H1 (cell line): ENCODE measurements at regions not wholly inside any gene's neighbourhood (a gene's known extent, or its start where the extent isn't known, plus 50 kb on each side); places are given as distances from the start of the nearest gene placed in this dataset.
A peak's percentile ranks its signal among the peaks of the same experiment; 100 is the strongest.

Experiments
- CTCF ChIA-PET: fragments of 300-600 bp; sonication (Branson Sonifier 250); formaldehyde crosslinking; loops from one replicate; lab custom pipeline; 2021; ENCODE audit not compliant: partially characterized antibody; lab: Charles Lee
- POLR2A ChIA-PET: fragments of 300-600 bp; sonication (Branson Sonifier 250); formaldehyde crosslinking; loops from one replicate; lab custom pipeline; 2021; ENCODE audit warnings: inconsistent platforms; ENCODE audit not compliant: partially characterized antibody; lab: Charles Lee
- DNase-seq, 2 experiments: peaks; one replicate each; pipeline versions ENCODE4 v3.0.0 to v3.0.0-alpha.2; 2010 to 2022; ENCODE audit warnings: low spot score in 2 of 2, low read depth in 1 of 2, mixed read lengths in 1 of 2
- FAIRE-seq: peaks from 2 replicates; lab custom pipeline; 2011; peaks lifted over from hg19 to GRCh38; lab: Jason Lieb, UNC
- H2AFZ ChIP-seq: 2 replicates; pipeline ENCODE4 v1.8.1; 2012; ENCODE audit warnings: low read length, inconsistent platforms
- H2AK5ac ChIP-seq: 2 replicates; pipeline ENCODE4 v1.6.1; 2013; ENCODE audit warnings: low read depth, low read length
- H2BK120ac ChIP-seq: replicated peaks from 2 replicates; pipeline ENCODE3; 2013; ENCODE audit warnings: low read depth, low read length, inconsistent platforms
- H2BK12ac ChIP-seq: 2 replicates; pipeline ENCODE4 v1.6.1; 2013; ENCODE audit warnings: low read depth, low read length
- H2BK15ac ChIP-seq: 2 replicates; pipeline ENCODE4 v1.6.1; 2013; ENCODE audit warnings: low read length
- H2BK20ac ChIP-seq: 2 replicates; pipeline ENCODE4 v1.6.1; 2013; ENCODE audit warnings: low read length
- H2BK5ac ChIP-seq: 2 replicates; pipeline ENCODE4 v1.6.1; 2013; ENCODE audit warnings: low read depth, low read length
- H3K14ac ChIP-seq: 2 replicates; pipeline ENCODE4 v1.6.1; 2013; ENCODE audit warnings: inconsistent platforms; ENCODE audit not compliant: insufficient read length
- H3K18ac ChIP-seq: 2 replicates; pipeline ENCODE4 v1.6.1; 2013; ENCODE audit warnings: low read length; ENCODE audit errors: extremely low read depth
- H3K23ac ChIP-seq: 2 replicates; pipeline ENCODE4 v1.6.1; 2013; ENCODE audit warnings: inconsistent platforms; ENCODE audit not compliant: insufficient read length
- H3K23me2 ChIP-seq: 2 replicates; pipeline ENCODE4 v1.6.1; 2013; ENCODE audit warnings: low read depth, low read length
- H3K27ac ChIP-seq: 2 replicates; pipeline ENCODE4 v1.6.1; 2011; ENCODE audit warnings: low read depth, low read length, inconsistent platforms
- H3K27me3 ChIP-seq, 4 experiments: replicated peaks in 1 of 4; 1 replicate in 1 of 4; 2 replicates in 3 of 4; pipeline versions ENCODE4 v1.6.1 to v1.8.1; 2011 to 2013; ENCODE audit warnings: low read length in 3 of 4, mild to moderate bottlenecking in 3 of 4, inconsistent platforms in 2 of 4, mixed read lengths in 2 of 4, moderate library complexity in 1 of 4; ENCODE audit not compliant: control insufficient read depth in 3 of 4, insufficient read depth in 3 of 4; ENCODE audit errors: extremely low read depth in 1 of 4
- H3K36me3 ChIP-seq, 4 experiments: 2 replicates each; pipeline versions ENCODE4 v1.6.1 to v1.8.1; 2011 to 2013; ENCODE audit warnings: mild to moderate bottlenecking in 4 of 4, low read length in 3 of 4, moderate library complexity in 2 of 4, control low read depth in 1 of 4, inconsistent platforms in 1 of 4; ENCODE audit not compliant: insufficient read depth in 4 of 4, control insufficient read depth in 2 of 4
- H3K4ac ChIP-seq: replicated peaks from 2 replicates; pipeline ENCODE3; 2013; ENCODE audit warnings: low read length, low read depth, mixed read lengths, inconsistent platforms; ENCODE audit not compliant: insufficient read length
- H3K4me1 ChIP-seq, 4 experiments: replicated peaks in 1 of 4; 1 replicate in 1 of 4; 2 replicates in 3 of 4; pipeline versions ENCODE4 v1.6.1 to v1.8.1; 2011 to 2013; ENCODE audit warnings: low read length in 3 of 4, inconsistent platforms in 2 of 4, mixed read lengths in 1 of 4; ENCODE audit not compliant: insufficient read depth in 4 of 4, control insufficient read depth in 3 of 4
- H3K4me2 ChIP-seq, 2 experiments: 2 replicates each; pipeline versions ENCODE4 v1.6.1 to v1.8.1; 2011 to 2013; ENCODE audit warnings: low read depth in 2 of 2, low read length in 2 of 2, control low read depth in 1 of 2, inconsistent platforms in 1 of 2, mild to moderate bottlenecking in 1 of 2; ENCODE audit not compliant: insufficient read depth in 1 of 2
- H3K4me3 ChIP-seq, 4 experiments: fragments of 200-600, 300-600 bp in 1 of 4; sonication (generic), shearing (Covaris generic), sonication (Bioruptor Twin) in 1 of 4; 2 replicates each; pipeline versions ENCODE4 v1.5.1 to v1.8.1; 2011 to 2016; ENCODE audit warnings: low read length in 4 of 4, low read depth in 3 of 4, control low read depth in 2 of 4, inconsistent platforms in 2 of 4, mild to moderate bottlenecking in 2 of 4, mixed read lengths in 1 of 4, moderate library complexity in 1 of 4; ENCODE audit not compliant: insufficient read depth in 2 of 4; ENCODE audit errors: extremely low read depth in 1 of 4
- H3K56ac ChIP-seq: replicated peaks from 2 replicates; pipeline ENCODE3; 2013; ENCODE audit warnings: low read depth, mild to moderate bottlenecking, mixed read lengths, low read length, inconsistent platforms; ENCODE audit not compliant: insufficient read length
- H3K79me1 ChIP-seq: 2 replicates; pipeline ENCODE4 v1.6.1; 2013; ENCODE audit warnings: low read depth, low read length, control low read depth
- H3K79me2 ChIP-seq, 2 experiments: 2 replicates each; pipeline versions ENCODE4 v1.6.1 to v1.8.1; 2012 to 2013; ENCODE audit warnings: low read length in 2 of 2, mild to moderate bottlenecking in 2 of 2, inconsistent platforms in 1 of 2; ENCODE audit not compliant: insufficient read depth in 2 of 2, control insufficient read depth in 1 of 2
- H3K9ac ChIP-seq, 4 experiments: replicated peaks in 1 of 4; 1 replicate in 1 of 4; 2 replicates in 3 of 4; pipeline versions ENCODE4 v1.6.1 to v1.8.1; 2011 to 2013; ENCODE audit warnings: low read depth in 3 of 4, low read length in 3 of 4, control low read depth in 2 of 4, mild to moderate bottlenecking in 2 of 4, moderate library complexity in 2 of 4, inconsistent platforms in 1 of 4; ENCODE audit errors: extremely low read depth in 1 of 4
- H3K9me3 ChIP-seq, 2 experiments: 2 replicates each; pipeline versions ENCODE4 v1.6.1 to v1.8.1; 2012 to 2013; ENCODE audit warnings: mild to moderate bottlenecking in 2 of 2, moderate library complexity in 2 of 2, control low read depth in 1 of 2, inconsistent platforms in 1 of 2, low read depth in 1 of 2, low read length in 1 of 2, mixed read lengths in 1 of 2; ENCODE audit not compliant: insufficient read depth in 2 of 2
- H4K20me1 ChIP-seq, 2 experiments: replicated peaks in 1 of 2; 2 replicates each; pipeline versions ENCODE3 to v1.8.1; 2011 to 2013; ENCODE audit warnings: inconsistent platforms in 2 of 2, low read length in 2 of 2, mild to moderate bottlenecking in 1 of 2; ENCODE audit not compliant: insufficient read depth in 2 of 2, control insufficient read depth in 1 of 2
- H4K5ac ChIP-seq: 2 replicates; pipeline ENCODE4 v1.6.1; 2013; ENCODE audit warnings: low read length, low read depth, mixed read lengths, inconsistent platforms; ENCODE audit not compliant: insufficient read length
- H4K8ac ChIP-seq: 2 replicates; pipeline ENCODE4 v1.8.0; 2013; ENCODE audit warnings: mild to moderate bottlenecking, moderate library complexity, low read length, inconsistent platforms; ENCODE audit not compliant: insufficient read depth; ENCODE audit errors: extremely low read depth
- H4K91ac ChIP-seq: replicated peaks from 2 replicates; pipeline ENCODE3; 2013; ENCODE audit warnings: low read length, mixed read lengths, inconsistent platforms; ENCODE audit not compliant: insufficient read length
- BACH1 ChIP-seq: IDR thresholded peaks from 2 replicates; pipeline ENCODE4 v1.6.1; 2012; ENCODE audit warnings: low read length, improper control_type of control experiment
- CBX8 ChIP-seq: fragments of 300-800, 300-1000 bp; sonication (generic); IDR thresholded peaks from 2 replicates; pipeline ENCODE4 v1.7.1; 2016; ENCODE audit warnings: low read depth, low read length, borderline replicate concordance
- EGR1 ChIP-seq: IDR thresholded peaks from 2 replicates; pipeline ENCODE4 v1.6.1; 2011; ENCODE audit warnings: low read depth, low read length, borderline replicate concordance
- SAP30 ChIP-seq: fragments of 300-600 bp; sonication (generic); IDR thresholded peaks from 2 replicates; pipeline ENCODE4 v1.7.1; 2012; ENCODE audit warnings: low read length, moderate library complexity, mild to moderate bottlenecking, inconsistent platforms; ENCODE audit not compliant: insufficient read depth, insufficient replicate concordance
- SIN3A ChIP-seq, 2 experiments: IDR thresholded peaks in 1 of 2; conservative IDR thresholded peaks in 1 of 2; 2 replicates each; pipeline ENCODE4 v1.6.1; 2011 to 2012; ENCODE audit warnings: low read length in 2 of 2, improper control_type of control experiment in 1 of 2, low read depth in 1 of 2, mild to moderate bottlenecking in 1 of 2
- TEAD4 ChIP-seq: IDR thresholded peaks from 2 replicates; pipeline ENCODE4 v1.6.1; 2012; ENCODE audit warnings: low read depth, low read length, inconsistent platforms, mixed read lengths
- WGBS, 2 experiments: shearing (Covaris generic) in 1 of 2; methylation state at CpG; one replicate each; pipeline versions ENCODE4 v1.1.6 to v1.1.7; 2013 to 2015; ENCODE audit warnings: low lambda C conversion rate in 2 of 2, mixed read lengths in 2 of 2, inconsistent platforms in 1 of 2, low coverage in 1 of 2, missing lambda C conversion rate in 1 of 2; ENCODE audit not compliant: insufficient replicate concordance in 2 of 2, insufficient coverage in 1 of 2, insufficient read length in 1 of 2; ENCODE audit errors: extremely low coverage in 1 of 2, missing lambda C conversion rate in 1 of 2; 5-methylcytosine and 5-hydroxymethylcytosine counted together

- Histone ChIP-seq H2BK120ac (no peak overlapping the region), H3K56ac (no peak overlapping the region), H3K14ac (no peak overlapping the region), H3K4ac (no peak overlapping the region), H3K23me2 (no peaks in the 10 kb centered on the region; the same call in 1 of the 2 replicates), H3K18ac (no peak overlapping the region), H3K9me3 (no peaks in the 10 kb centered on the region), H3K4me2 (no peak overlapping the region), H4K91ac (no peak overlapping the region), H3K36me3 (no peaks in the 10 kb centered on the region), H3K79me1 (no peaks in the 10 kb centered on the region), H2AFZ (peak overlapping the region; percentile 70; the same call in 1 of the 2 replicates), H3K27me3 (no peaks in the 10 kb centered on the region), H4K5ac (no peak overlapping the region), H3K9ac (no peak overlapping the region), H2AK5ac (no peak overlapping the region), H3K27ac (no peak overlapping the region), H4K8ac (no peak overlapping the region), H4K20me1 (no peaks in the 10 kb centered on the region), H3K79me2 (no peaks in the 10 kb centered on the region), H3K23ac (no peak overlapping the region), H2BK15ac (no peak overlapping the region), H3K4me3 (no peak overlapping the region), H2BK5ac (no peak overlapping the region), H2BK12ac (no peak overlapping the region), H3K4me1 (no peaks in the 10 kb centered on the region), H2BK20ac (no peak overlapping the region)
- DNase-seq (no peak), FAIRE-seq (no peak)
- 74% methylated on average over 2 of the region's 2 CpGs; no CpG with 5 or more reads in 1 of the 2 experiments for WGBS, 2 experiments
- CTCF ChIA-PET: interaction anchor here (0.9 to 2.6 kb wide), 4 partner anchors 10 to 324 kb away, joined by 4 to 10 read pairs (median 6); no protein-coding TSS in a partner anchor
- POLR2A ChIA-PET: no interaction called here
- no peak for TF ChIP-seq TEAD4
- no peak for TF ChIP-seq SAP30
- TF ChIP-seq BACH1: no peak
- no peak for TF ChIP-seq CBX8
- TF ChIP-seq EGR1: no peak
- TF ChIP-seq SIN3A (conservative IDR thresholded peaks at IDR 0.05 in 1 of 2, IDR thresholded peaks at IDR 0.05 in 1 of 2; ENCODE audit: low read depth in 1 of 2, low read length in 2 of 2): no peak
These were observed 188.8 kb upstream of the NABP1 start for GRCh38 chr2:191489177-191489576.
